NCI-H524 (cell line): ENCODE measurements at regions not wholly inside any gene's neighbourhood (a gene's known extent, or its start where the extent isn't known, plus 50 kb on each side); places are given as distances from the start of the nearest gene placed in this dataset.
"Not testable (repeated sequence)": the region's sequence is repeated elsewhere in the genome, so short reads cannot be mapped to it uniquely, and the experiment has no call there.

Source experiments
- DNase-seq, 2 experiments: peaks; one replicate each; lab custom pipeline; 2025; lab: John Stamatoyannopoulos, UW

GRCh38 chrX:137882960-137883359, 317.0 kb downstream of the ZIC3 start:
- DNase-seq, result no peak

DNA sequence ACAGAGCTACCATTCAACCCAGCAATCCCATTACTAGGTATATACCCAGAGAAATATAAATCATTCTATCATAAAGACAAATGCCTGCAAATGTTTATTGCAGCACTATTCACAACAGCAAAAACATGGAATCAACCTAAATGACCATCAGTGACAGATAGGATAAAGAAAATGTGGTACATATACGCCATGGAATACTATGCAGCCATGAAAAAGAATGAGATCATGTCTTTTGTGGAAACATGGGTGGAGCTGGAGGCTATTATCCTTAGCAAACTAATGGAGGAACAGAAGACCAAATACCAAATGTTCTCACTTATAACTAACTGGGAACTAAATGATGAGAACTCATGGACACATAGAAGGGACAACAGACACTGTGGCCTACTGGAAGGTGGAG, 318.9 kb downstream of the ZIC3 start:
- not testable (repeated sequence) for DNase-seq

- DNase-seq, result no peak
Measured at GRCh38 chrX:137891431-137891830, 325.5 kb downstream of the ZIC3 start.

- DNase-seq, result no peak
Measured at GRCh38 chrX:137896123-137896522, 330.2 kb downstream of the ZIC3 start.

- peak; percentile 70 to 82 for DNase-seq
Measured at GRCh38 chrX:137915466-137915865, 349.5 kb downstream of the ZIC3 start.

DNA sequence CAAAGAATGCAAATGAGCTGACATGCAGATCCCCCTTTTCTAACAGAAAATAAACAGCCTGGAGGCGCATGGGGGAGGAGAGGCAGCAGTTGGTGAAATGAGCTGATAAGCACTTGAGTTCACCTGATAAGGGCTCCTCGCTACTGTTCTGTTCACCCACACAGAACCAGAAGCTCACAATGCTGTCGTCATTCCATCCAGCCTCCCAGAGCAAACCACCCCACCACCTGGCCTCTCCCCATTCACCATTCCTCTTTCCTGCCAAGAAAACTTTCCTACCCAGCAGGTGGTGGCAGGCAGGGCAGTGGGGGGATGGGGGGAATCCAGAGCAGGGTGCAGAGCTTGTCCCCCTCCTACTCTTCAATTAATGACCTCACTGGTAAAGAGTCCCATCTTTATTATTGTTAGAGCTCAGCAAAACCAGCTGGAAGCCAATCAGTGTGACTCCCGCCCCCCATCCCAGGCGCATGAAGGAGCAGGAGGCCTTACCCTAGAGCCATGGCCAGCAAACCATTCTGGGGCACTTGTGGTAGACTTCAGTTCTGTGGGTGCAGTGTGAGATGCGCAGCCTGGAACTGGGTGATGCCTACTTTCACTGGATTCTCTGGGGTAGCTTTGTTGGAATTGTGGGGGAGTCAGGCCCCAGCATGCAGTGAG, 350.3 kb downstream of the ZIC3 start:
- peak; percentile 69 to 87 for DNase-seq

DNA sequence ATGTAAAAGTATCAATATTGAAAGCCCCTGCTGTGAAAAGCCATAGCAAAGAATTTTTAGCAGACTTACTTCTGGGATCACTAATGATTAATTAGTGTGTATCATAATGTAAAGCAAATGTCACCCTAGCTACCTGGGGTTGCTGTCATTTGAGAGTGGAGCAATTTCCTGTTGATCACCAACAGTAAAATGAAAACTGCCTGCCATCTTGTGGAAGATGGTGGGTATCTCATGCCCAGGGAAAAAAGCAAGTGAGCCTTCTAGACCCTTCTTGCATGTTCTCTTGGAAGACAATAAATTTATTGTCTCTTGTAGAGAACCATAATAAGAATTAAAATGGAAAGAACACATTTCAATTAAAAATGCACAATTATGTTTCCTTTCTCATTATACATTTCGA, 360.2 kb downstream of the ZIC3 start:
- DNase-seq, result peak; percentile 18 to 43

- DNase-seq, result no peak
Measured at GRCh38 chrX:137929951-137930350, 364.0 kb downstream of the ZIC3 start.

GRCh38 chrX:137930533-137930932, 364.6 kb downstream of the ZIC3 start:
- no peak for DNase-seq

DNA sequence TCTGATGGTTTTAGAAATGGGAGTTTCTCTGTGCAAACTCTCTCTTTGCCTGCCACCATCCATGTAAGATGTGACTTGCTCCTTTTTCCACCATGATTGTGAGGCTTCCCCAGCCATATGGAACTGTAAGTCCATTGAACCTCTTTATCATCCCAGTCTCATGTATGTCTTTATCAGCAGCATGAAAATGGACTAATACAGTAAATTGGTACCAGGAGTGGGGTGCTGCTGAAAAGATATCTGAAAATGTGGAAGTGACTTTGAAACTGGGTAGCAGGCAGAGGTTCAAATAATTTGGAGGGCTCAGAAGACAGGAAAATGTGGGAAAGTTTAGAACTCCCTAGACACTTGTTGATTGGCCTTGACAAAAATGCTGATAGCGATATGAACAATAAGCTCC, 368.3 kb downstream of the ZIC3 start:
- not testable (repeated sequence) for DNase-seq

DNA sequence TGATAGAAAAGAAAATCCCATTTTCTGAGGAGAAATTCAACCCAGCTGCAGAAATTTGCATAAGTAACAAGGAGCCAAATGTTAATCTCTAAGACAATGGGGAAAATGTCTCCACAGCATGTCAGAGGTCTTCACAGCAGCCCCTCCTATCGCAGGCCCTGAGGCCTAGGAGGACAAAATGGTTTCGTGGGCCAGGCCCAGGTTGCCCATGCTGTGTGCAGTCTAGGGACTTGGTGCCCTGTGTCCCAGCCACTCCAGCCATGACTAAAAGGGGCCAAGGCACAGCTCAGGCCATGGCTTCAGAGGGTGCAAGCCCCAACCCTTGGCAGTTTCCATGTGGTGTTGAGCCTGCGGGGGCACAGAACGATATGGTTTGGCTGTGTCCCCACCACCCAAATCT, 369.0 kb downstream of the ZIC3 start:
- not testable (repeated sequence) for DNase-seq

DNA sequence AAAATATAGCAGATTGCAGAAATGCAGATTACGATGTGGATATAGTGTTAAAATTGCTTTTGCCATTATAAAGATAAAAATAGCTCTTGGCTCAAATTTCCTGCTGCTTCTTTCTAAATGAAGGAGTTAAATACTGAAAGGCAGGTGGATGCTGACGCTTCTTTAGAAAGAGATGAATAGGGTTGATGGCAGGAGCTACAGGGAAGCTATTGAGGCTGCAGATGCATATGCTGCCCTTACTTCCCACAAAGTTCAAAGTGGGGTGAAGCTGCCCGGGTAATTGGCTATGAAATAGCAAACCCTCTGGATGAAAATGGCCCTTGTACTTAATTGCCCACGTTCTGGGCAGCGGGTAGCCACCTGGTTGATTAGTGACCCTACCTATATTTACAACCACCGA, 379.5 kb downstream of the ZIC3 start:
- no peak for DNase-seq

DNA sequence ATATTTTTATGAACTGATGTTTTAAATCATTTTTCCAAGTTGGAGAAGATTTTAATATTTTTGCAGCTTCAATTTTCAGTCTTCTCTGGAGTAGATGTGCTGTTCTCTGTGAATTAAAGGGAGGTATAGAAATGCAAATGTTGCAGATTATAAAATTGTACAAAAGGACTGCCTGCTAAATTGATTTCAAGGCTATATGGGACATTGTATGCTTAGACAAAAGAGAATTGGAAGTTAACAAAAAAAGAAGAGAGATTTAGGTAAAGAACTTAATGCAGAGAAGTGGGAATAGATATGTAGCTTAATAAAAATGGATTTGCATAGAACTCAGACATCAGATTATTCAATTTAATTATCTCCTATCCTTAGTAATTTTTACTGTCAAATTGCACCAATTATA, 403.3 kb downstream of the ZIC3 start:
- no peak for DNase-seq

DNA sequence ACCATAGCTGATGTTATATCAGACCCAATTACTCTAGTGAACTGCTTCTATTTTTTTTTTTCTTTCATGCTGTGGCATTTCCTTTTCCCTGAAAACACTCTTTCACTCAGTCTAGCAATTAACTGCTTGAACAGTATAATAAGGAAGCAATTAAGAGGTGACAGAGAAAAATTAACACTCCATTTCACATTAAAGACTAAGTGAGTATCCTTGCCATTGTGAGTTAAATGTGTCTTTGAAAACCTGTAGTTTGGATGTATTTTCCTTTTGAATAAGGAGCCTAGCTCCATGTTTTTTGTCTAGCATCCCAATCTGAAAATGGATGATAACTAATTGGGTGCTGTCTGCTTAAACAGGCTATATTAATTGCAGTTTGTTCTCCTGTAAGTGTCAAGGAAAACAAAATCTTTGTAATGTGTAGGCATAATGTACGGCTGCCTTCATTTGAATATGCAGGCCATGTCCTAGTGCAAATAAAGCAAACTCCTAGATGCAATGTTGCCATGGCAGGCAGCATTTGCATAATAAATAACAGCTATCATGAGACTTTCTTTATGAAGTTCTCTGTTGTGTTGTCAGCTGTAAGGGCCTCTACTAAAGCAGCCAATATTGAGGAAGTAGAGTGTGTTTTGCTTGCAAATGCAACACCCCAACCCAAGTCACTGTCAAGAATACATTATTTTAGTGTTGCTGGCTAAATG, 416.7 kb downstream of the ZIC3 start:
- no peak for DNase-seq

- no peak for DNase-seq
Measured at GRCh38 chrX:137988470-137988869, 422.5 kb downstream of the ZIC3 start.

DNA sequence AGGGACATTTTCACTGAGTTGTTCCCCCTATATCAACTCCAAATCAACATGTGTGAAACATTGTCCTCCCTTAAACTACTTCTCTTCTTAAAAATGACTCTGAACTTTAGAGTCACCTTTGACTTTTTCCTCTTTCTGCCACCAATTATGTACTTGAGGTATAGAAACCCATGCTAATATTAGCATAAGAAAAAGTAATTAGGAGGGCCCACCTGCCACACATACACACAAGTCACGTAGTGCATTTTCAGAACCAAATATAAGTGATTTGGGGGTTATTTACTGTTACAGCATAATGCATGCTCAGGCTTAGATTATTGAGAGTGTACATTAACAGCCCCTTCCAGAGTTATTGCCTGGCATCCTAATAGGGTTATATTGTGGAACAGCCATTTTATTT, 432.7 kb downstream of the ZIC3 start:
- DNase-seq, result no peak

GRCh38 chrX:137999071-137999470, 433.1 kb downstream of the ZIC3 start:
- no peak for DNase-seq

DNA sequence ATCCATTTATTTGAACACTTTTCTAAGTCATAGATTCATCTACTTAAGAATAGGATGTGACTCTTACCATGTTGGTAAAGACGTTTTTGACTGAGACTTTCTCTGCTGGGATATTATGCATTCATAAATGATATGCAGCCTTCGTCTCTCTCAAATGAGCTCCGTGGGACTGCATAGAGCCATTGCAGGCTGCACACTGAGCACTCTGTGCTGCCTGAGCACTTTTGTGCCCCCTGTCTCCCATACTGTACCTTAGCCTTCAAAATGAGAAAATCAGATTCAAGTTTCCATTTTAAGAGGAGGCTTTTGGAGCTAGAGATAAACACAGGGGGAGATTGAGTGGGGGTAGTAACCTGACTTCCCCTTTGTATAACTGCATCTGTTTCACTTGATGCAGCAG, 433.6 kb downstream of the ZIC3 start:
- no peak for DNase-seq

GRCh38 chrX:138001226-138001625, 435.3 kb downstream of the ZIC3 start:
- no peak for DNase-seq

DNA sequence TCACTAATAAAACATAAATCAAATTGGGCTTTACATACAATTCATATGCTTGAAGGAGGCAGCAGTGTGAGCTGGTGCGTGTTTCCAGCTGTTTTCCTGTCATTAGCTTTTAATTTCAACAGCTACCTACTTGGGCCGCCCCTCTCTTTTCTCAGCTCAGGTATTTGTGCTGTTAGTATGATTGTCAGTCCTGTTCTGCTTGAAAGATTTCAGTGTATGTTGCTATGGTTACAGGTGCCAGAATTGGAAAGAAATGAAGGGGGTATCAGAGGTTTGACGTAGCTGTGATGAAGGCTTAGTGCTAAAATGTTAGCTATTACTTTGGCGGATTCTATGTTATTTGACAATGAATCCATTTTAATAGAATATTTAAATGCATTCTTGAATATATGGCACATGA, 440.3 kb downstream of the ZIC3 start:
- DNase-seq, result no peak

DNA sequence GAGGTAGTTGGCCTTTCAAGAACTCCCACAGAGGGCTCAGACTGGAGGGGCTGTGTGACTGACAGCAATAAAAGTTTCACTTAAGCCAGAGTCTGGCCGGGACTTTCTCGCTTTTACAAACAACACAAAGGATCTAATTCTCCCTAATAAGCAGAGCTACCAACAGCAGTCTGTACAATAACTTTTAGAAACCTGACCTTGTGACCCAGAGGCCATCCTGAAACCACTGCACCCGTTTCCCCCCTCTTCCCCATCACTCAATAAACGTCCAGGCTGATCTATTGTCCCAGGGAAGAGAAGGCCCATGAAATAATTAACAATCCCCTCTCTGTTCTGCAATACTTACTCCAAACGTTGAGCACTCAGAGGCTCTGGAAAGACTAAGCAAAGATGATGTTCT, 442.4 kb downstream of the ZIC3 start:
- DNase-seq, result no peak

- no peak for DNase-seq
Measured at GRCh38 chrX:138011468-138011867, 445.5 kb downstream of the ZIC3 start.

DNA sequence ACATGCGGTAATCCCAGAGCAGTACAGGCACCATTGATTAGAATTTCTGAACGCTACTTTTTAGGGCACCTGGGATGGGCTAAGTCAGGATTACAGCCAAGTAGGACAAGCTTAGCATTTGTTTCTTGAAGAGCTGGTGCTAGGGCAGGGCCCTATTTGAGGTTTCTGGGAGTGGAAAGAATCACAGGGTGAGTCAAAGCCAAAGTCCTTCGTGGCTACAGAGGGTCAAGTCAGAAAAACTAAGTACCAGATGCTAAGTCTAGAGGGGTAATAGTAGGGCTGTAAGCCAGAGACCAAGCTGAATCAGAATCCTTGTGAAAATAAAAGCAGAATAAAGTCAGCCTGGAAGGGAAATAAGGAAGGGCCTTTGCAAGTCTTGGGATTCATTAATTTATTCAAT, 448.6 kb downstream of the ZIC3 start:
- DNase-seq, result no peak
